Bronchial epithelial cell (primary cell): ENCODE measurements at regions not wholly inside any gene's neighbourhood (a gene's known extent, or its start where the extent isn't known, plus 50 kb on each side); places are given as distances from the start of the nearest gene placed in this dataset.

Experiments
- DNase-seq: peaks from one replicate; pipeline ENCODE4 v3.0.0-alpha.2; 2010; ENCODE audit warnings: low read depth
- FAIRE-seq: peaks from 2 replicates; lab custom pipeline; 2011; peaks lifted over from hg19 to GRCh38; lab: Jason Lieb, UNC
- H3K27me3 ChIP-seq: 2 replicates; pipeline ENCODE4 v1.5.1; 2011; ENCODE audit warnings: low read length; ENCODE audit not compliant: control insufficient read depth, insufficient read depth
- H3K36me3 ChIP-seq: 2 replicates; pipeline ENCODE4 v1.5.1; 2011; ENCODE audit warnings: low read length; ENCODE audit not compliant: control insufficient read depth, insufficient read depth
- H3K4me3 ChIP-seq: 2 replicates; pipeline ENCODE4 v1.5.1; 2011; ENCODE audit warnings: mild to moderate bottlenecking, low read depth, low read length, control low read depth
- CTCF ChIP-seq: IDR thresholded peaks from 2 replicates; pipeline ENCODE4 v1.5.1; 2011; ENCODE audit warnings: mild to moderate bottlenecking, moderate library complexity, low read length, control low read depth, inconsistent platforms; ENCODE audit not compliant: insufficient read depth, severe bottlenecking

- Histone ChIP-seq H3K27me3 (no peaks in the 10 kb centered on the region), H3K4me3 (no peak overlapping the region), H3K36me3 (no peaks in the 10 kb centered on the region)
- FAIRE-seq, result no peak
- TF ChIP-seq CTCF, result no peak
- no peak for DNase-seq
Measured at GRCh38 chr6:145266432-145267075, 468.8 kb downstream of the EPM2A start.

- no peak for FAIRE-seq
- Histone ChIP-seq H3K4me3 (no peak overlapping the region), H3K36me3 (no peaks in the 10 kb centered on the region), H3K27me3 (no peaks in the 10 kb centered on the region)
- no peak for DNase-seq
- no peak for TF ChIP-seq CTCF
Measured at GRCh38 chr6:145267076-145267867, 468.0 kb downstream of the EPM2A start.

- FAIRE-seq, result no peak
- Histone ChIP-seq H3K27me3 (peaks cover 2% of the 10 kb centered on the region), H3K36me3 (no peaks in the 10 kb centered on the region), H3K4me3 (no peak overlapping the region)
- TF ChIP-seq CTCF, result no peak
- no peak for DNase-seq
Measured at GRCh38 chr6:145270464-145270863, 464.9 kb downstream of the EPM2A start.

- TF ChIP-seq CTCF, result no peak
Measured at GRCh38 chr6:145271040-145271439, 464.3 kb downstream of the EPM2A start.

DNA sequence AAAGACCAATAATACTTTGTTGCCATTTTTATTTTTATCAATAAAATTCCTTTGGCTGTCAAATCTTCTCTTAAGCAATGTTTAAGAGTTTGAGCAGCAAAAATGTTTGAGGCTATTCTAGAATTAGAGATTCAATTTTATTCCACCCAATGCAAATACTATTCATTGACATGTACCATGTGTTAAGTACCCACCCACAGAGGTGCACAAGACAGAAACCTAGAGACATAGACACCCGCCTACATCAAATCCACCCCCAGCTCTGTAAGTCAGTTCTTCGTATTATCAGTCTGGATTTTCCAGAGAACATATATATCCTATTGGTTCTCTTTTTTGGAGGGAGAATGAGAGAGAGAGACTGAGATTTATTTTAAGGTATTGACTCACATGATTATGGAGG is 463.7 kb downstream of the EPM2A start:
- TF ChIP-seq CTCF, result no peak
- Histone ChIP-seq H3K36me3 (no peaks in the 10 kb centered on the region), H3K4me3 (no peak overlapping the region), H3K27me3 (peaks cover 2% of the 10 kb centered on the region)
- no peak for DNase-seq
- no peak for FAIRE-seq

More at GRCh38 chr6:145271040-145271439, 464.3 kb downstream of the EPM2A start:
- FAIRE-seq (no peak), DNase-seq (no peak)
- H3K36me3 ChIP-seq, result no peaks in the 10 kb centered on the region
- H3K4me3 ChIP-seq, result no peak overlapping the region
- peaks cover 2% of the 10 kb centered on the region for H3K27me3 ChIP-seq
